ENCODE measurements at regions not wholly inside any gene's neighbourhood (a gene's known extent, or its start where the extent isn't known, plus 50 kb on each side); places are given as distances from the start of the nearest gene placed in this dataset.

DNA sequence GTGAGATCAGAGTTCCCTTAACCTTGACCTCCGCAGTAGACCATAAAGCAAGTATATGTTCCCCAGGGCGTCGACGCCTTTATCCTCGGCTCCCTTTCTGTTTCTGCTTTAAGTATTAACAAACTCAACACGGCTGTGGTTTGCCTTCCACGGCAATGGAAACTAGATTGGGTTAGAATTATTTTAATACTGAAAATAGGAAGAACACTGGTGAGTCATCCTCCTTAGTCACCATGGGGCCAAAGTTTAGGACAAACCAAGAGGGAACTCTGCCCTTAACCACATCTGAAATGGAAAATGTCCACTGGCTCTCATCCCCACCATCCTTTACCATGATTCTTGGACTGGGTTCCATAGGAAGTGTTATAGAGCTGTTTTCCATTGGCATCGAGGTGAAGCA, 386.1 kb downstream of the ACTL7B start:
- in situ Hi-C loops (cut with MboI; ENCODE audit: low pct_unique_long_range_greater_than_20kb, low sequenced_read_pairs, unreplicated experiment): no loop called here

GRCh38 chr9:108468364-108468763, 387.4 kb downstream of the ACTL7B start:
- in situ Hi-C loops (cut with MboI; ENCODE audit: low pct_unique_long_range_greater_than_20kb, low sequenced_read_pairs, unreplicated experiment): no loop called here
- peak; percentile 22 for DNase-seq (ENCODE audit: low spot score)
- TF ChIP-seq, protein P1, sequence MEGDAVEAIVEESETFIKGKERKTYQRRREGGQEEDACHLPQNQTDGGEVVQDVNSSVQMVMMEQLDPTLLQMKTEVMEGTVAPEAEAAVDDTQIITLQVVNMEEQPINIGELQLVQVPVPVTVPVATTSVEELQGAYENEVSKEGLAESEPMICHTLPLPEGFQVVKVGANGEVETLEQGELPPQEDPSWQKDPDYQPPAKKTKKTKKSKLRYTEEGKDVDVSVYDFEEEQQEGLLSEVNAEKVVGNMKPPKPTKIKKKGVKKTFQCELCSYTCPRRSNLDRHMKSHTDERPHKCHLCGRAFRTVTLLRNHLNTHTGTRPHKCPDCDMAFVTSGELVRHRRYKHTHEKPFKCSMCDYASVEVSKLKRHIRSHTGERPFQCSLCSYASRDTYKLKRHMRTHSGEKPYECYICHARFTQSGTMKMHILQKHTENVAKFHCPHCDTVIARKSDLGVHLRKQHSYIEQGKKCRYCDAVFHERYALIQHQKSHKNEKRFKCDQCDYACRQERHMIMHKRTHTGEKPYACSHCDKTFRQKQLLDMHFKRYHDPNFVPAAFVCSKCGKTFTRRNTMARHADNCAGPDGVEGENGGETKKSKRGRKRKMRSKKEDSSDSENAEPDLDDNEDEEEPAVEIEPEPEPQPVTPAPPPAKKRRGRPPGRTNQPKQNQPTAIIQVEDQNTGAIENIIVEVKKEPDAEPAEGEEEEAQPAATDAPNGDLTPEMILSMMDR (IDR thresholded peaks at IDR 0.05; ENCODE audit: extremely low read depth, insufficient read depth, missing control alignments): peak; percentile 50

More for the DNA sequence above, 386.1 kb downstream of the ACTL7B start:
- no peak for DNase-seq (ENCODE audit: low spot score)
- TF ChIP-seq, protein P1 (IDR thresholded peaks at IDR 0.05; ENCODE audit: extremely low read depth, insufficient read depth, missing control alignments): no peak

GRCh38 chr9:108467653-108468324, 388.0 kb downstream of the ACTL7B start:
- TF ChIP-seq, protein P1 (IDR thresholded peaks at IDR 0.05; ENCODE audit: extremely low read depth, insufficient read depth, missing control alignments): no peak
- no peak for DNase-seq (ENCODE audit: low spot score)
- in situ Hi-C loops (cut with MboI; ENCODE audit: low pct_unique_long_range_greater_than_20kb, low sequenced_read_pairs, unreplicated experiment): no loop called here

DNA sequence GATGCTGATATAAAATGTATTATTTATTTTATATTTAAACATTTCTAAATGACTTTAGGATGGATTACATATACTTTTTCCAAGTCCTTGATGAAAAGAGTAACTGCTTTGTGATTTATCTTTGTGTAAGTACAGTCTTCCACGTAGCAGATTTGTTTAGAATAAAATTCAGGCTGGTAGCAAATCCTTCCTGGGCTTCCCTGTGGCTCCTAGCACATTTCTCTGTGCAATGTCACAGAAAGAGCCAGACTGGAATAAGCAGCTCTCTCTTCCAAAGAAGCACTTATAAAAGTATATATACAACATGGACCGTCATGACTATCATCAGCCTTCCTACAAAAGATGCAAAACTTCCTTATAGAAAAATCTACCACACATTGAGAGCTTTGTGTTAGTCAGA, 388.6 kb downstream of the ACTL7B start:
- in situ Hi-C loops (cut with MboI; ENCODE audit: low pct_unique_long_range_greater_than_20kb, low sequenced_read_pairs, unreplicated experiment): no loop called here
- TF ChIP-seq, protein P1 (IDR thresholded peaks at IDR 0.05; ENCODE audit: extremely low read depth, insufficient read depth, missing control alignments): no peak
- no peak for DNase-seq (ENCODE audit: low spot score)

GRCh38 chr9:108466304-108466703, 389.5 kb downstream of the ACTL7B start:
- DNase-seq (ENCODE audit: low spot score): no peak
- TF ChIP-seq, protein P1 (IDR thresholded peaks at IDR 0.05; ENCODE audit: extremely low read depth, insufficient read depth, missing control alignments): no peak
- in situ Hi-C loops (cut with MboI; ENCODE audit: low pct_unique_long_range_greater_than_20kb, low sequenced_read_pairs, unreplicated experiment): no loop called here

- TF ChIP-seq, protein P1 (IDR thresholded peaks at IDR 0.05; ENCODE audit: extremely low read depth, insufficient read depth, missing control alignments): no peak
- DNase-seq (ENCODE audit: low spot score): no peak
- in situ Hi-C loops (cut with MboI; ENCODE audit: low pct_unique_long_range_greater_than_20kb, low sequenced_read_pairs, unreplicated experiment): no loop called here
Measured at GRCh38 chr9:108463932-108464606, 391.7 kb downstream of the ACTL7B start.
